Fibroblast of lung (primary cell): ENCODE measurements at regions not wholly inside any gene's neighbourhood (a gene's known extent, or its start where the extent isn't known, plus 50 kb on each side); places are given as distances from the start of the nearest gene placed in this dataset.

Source experiments
- EZH2 ChIP-seq: IDR thresholded peaks from 2 replicates; pipeline ENCODE4 v1.5.1; 2012; ENCODE audit warnings: low read length, control low read depth, mild to moderate bottlenecking; ENCODE audit errors: missing control alignments
- TF ChIP-seq, protein P1 (sequence below), 2 donors: IDR thresholded peaks in 1 of 2; conservative IDR thresholded peaks in 1 of 2; 1 replicate in 1 of 2; 2 replicates in 1 of 2; pipeline ENCODE4 v1.5.1; 2011 to 2012; ENCODE audit warnings: low read length in 2 of 2, control low read depth in 1 of 2, inconsistent platforms in 1 of 2, low read depth in 1 of 2, mild to moderate bottlenecking in 1 of 2

DNA sequence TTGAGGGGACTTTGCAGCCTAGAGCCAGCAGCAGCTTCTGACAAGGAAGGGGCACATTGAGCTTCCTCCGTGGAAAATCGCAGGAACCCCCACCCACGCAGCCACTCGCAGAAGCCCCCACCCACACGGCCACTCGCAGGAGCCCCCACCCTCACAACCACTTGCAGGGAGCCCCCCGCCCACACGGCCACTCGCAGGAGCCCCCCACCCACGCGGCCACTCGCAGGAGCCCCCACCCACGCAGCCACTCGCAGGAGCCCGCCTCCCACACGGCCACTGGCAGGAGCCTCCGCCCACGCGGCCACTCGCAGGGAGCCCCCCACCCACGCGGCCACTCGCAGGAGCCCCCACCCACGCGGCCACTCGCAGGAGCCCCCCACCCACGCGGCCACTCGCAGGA lies 228.4 kb upstream of the CDH4 start:
- TF ChIP-seq, protein P1, sequence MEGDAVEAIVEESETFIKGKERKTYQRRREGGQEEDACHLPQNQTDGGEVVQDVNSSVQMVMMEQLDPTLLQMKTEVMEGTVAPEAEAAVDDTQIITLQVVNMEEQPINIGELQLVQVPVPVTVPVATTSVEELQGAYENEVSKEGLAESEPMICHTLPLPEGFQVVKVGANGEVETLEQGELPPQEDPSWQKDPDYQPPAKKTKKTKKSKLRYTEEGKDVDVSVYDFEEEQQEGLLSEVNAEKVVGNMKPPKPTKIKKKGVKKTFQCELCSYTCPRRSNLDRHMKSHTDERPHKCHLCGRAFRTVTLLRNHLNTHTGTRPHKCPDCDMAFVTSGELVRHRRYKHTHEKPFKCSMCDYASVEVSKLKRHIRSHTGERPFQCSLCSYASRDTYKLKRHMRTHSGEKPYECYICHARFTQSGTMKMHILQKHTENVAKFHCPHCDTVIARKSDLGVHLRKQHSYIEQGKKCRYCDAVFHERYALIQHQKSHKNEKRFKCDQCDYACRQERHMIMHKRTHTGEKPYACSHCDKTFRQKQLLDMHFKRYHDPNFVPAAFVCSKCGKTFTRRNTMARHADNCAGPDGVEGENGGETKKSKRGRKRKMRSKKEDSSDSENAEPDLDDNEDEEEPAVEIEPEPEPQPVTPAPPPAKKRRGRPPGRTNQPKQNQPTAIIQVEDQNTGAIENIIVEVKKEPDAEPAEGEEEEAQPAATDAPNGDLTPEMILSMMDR (conservative IDR thresholded peaks at IDR 0.05 in 1 of 2, IDR thresholded peaks at IDR 0.05 in 1 of 2; ENCODE audit: low read depth in 1 of 2, low read length in 2 of 2), result no peak
- TF ChIP-seq EZH2, result no peak
